H1 (cell line): ENCODE measurements at regions not wholly inside any gene's neighbourhood (a gene's known extent, or its start where the extent isn't known, plus 50 kb on each side); places are given as distances from the start of the nearest gene placed in this dataset.

ENCODE experiments used
- CTCF ChIA-PET: fragments of 300-600 bp; sonication (Branson Sonifier 250); formaldehyde crosslinking; loops from one replicate; lab custom pipeline; 2021; ENCODE audit not compliant: partially characterized antibody; lab: Charles Lee
- POLR2A ChIA-PET: fragments of 300-600 bp; sonication (Branson Sonifier 250); formaldehyde crosslinking; loops from one replicate; lab custom pipeline; 2021; ENCODE audit warnings: inconsistent platforms; ENCODE audit not compliant: partially characterized antibody; lab: Charles Lee
- DNase-seq, 2 experiments: peaks; one replicate each; pipeline versions ENCODE4 v3.0.0 to v3.0.0-alpha.2; 2010 to 2022; ENCODE audit warnings: low spot score in 2 of 2, low read depth in 1 of 2, mixed read lengths in 1 of 2
- FAIRE-seq: peaks from 2 replicates; lab custom pipeline; 2011; peaks lifted over from hg19 to GRCh38; lab: Jason Lieb, UNC
- H2AFZ ChIP-seq: 2 replicates; pipeline ENCODE4 v1.8.1; 2012; ENCODE audit warnings: low read length, inconsistent platforms
- H2AK5ac ChIP-seq: 2 replicates; pipeline ENCODE4 v1.6.1; 2013; ENCODE audit warnings: low read depth, low read length
- H2BK120ac ChIP-seq: replicated peaks from 2 replicates; pipeline ENCODE3; 2013; ENCODE audit warnings: low read depth, low read length, inconsistent platforms
- H2BK12ac ChIP-seq: 2 replicates; pipeline ENCODE4 v1.6.1; 2013; ENCODE audit warnings: low read depth, low read length
- H2BK15ac ChIP-seq: 2 replicates; pipeline ENCODE4 v1.6.1; 2013; ENCODE audit warnings: low read length
- H2BK20ac ChIP-seq: 2 replicates; pipeline ENCODE4 v1.6.1; 2013; ENCODE audit warnings: low read length
- H2BK5ac ChIP-seq: 2 replicates; pipeline ENCODE4 v1.6.1; 2013; ENCODE audit warnings: low read depth, low read length
- H3K14ac ChIP-seq: 2 replicates; pipeline ENCODE4 v1.6.1; 2013; ENCODE audit warnings: inconsistent platforms; ENCODE audit not compliant: insufficient read length
- H3K18ac ChIP-seq: 2 replicates; pipeline ENCODE4 v1.6.1; 2013; ENCODE audit warnings: low read length; ENCODE audit errors: extremely low read depth
- H3K23ac ChIP-seq: 2 replicates; pipeline ENCODE4 v1.6.1; 2013; ENCODE audit warnings: inconsistent platforms; ENCODE audit not compliant: insufficient read length
- H3K23me2 ChIP-seq: 2 replicates; pipeline ENCODE4 v1.6.1; 2013; ENCODE audit warnings: low read depth, low read length
- H3K27ac ChIP-seq: 2 replicates; pipeline ENCODE4 v1.6.1; 2011; ENCODE audit warnings: low read depth, low read length, inconsistent platforms
- H3K27me3 ChIP-seq, 4 experiments: replicated peaks in 1 of 4; 1 replicate in 1 of 4; 2 replicates in 3 of 4; pipeline versions ENCODE4 v1.6.1 to v1.8.1; 2011 to 2013; ENCODE audit warnings: low read length in 3 of 4, mild to moderate bottlenecking in 3 of 4, inconsistent platforms in 2 of 4, mixed read lengths in 2 of 4, moderate library complexity in 1 of 4; ENCODE audit not compliant: control insufficient read depth in 3 of 4, insufficient read depth in 3 of 4; ENCODE audit errors: extremely low read depth in 1 of 4
- H3K36me3 ChIP-seq, 4 experiments: 2 replicates each; pipeline versions ENCODE4 v1.6.1 to v1.8.1; 2011 to 2013; ENCODE audit warnings: mild to moderate bottlenecking in 4 of 4, low read length in 3 of 4, moderate library complexity in 2 of 4, control low read depth in 1 of 4, inconsistent platforms in 1 of 4; ENCODE audit not compliant: insufficient read depth in 4 of 4, control insufficient read depth in 2 of 4
- H3K4ac ChIP-seq: replicated peaks from 2 replicates; pipeline ENCODE3; 2013; ENCODE audit warnings: low read length, low read depth, mixed read lengths, inconsistent platforms; ENCODE audit not compliant: insufficient read length
- H3K4me1 ChIP-seq, 4 experiments: replicated peaks in 1 of 4; 1 replicate in 1 of 4; 2 replicates in 3 of 4; pipeline versions ENCODE4 v1.6.1 to v1.8.1; 2011 to 2013; ENCODE audit warnings: low read length in 3 of 4, inconsistent platforms in 2 of 4, mixed read lengths in 1 of 4; ENCODE audit not compliant: insufficient read depth in 4 of 4, control insufficient read depth in 3 of 4
- H3K4me2 ChIP-seq, 2 experiments: 2 replicates each; pipeline versions ENCODE4 v1.6.1 to v1.8.1; 2011 to 2013; ENCODE audit warnings: low read depth in 2 of 2, low read length in 2 of 2, control low read depth in 1 of 2, inconsistent platforms in 1 of 2, mild to moderate bottlenecking in 1 of 2; ENCODE audit not compliant: insufficient read depth in 1 of 2
- H3K4me3 ChIP-seq, 4 experiments: fragments of 200-600, 300-600 bp in 1 of 4; sonication (generic), shearing (Covaris generic), sonication (Bioruptor Twin) in 1 of 4; 2 replicates each; pipeline versions ENCODE4 v1.5.1 to v1.8.1; 2011 to 2016; ENCODE audit warnings: low read length in 4 of 4, low read depth in 3 of 4, control low read depth in 2 of 4, inconsistent platforms in 2 of 4, mild to moderate bottlenecking in 2 of 4, mixed read lengths in 1 of 4, moderate library complexity in 1 of 4; ENCODE audit not compliant: insufficient read depth in 2 of 4; ENCODE audit errors: extremely low read depth in 1 of 4
- H3K56ac ChIP-seq: replicated peaks from 2 replicates; pipeline ENCODE3; 2013; ENCODE audit warnings: low read depth, mild to moderate bottlenecking, mixed read lengths, low read length, inconsistent platforms; ENCODE audit not compliant: insufficient read length
- H3K79me1 ChIP-seq: 2 replicates; pipeline ENCODE4 v1.6.1; 2013; ENCODE audit warnings: low read depth, low read length, control low read depth
- H3K79me2 ChIP-seq, 2 experiments: 2 replicates each; pipeline versions ENCODE4 v1.6.1 to v1.8.1; 2012 to 2013; ENCODE audit warnings: low read length in 2 of 2, mild to moderate bottlenecking in 2 of 2, inconsistent platforms in 1 of 2; ENCODE audit not compliant: insufficient read depth in 2 of 2, control insufficient read depth in 1 of 2
- H3K9ac ChIP-seq, 4 experiments: replicated peaks in 1 of 4; 1 replicate in 1 of 4; 2 replicates in 3 of 4; pipeline versions ENCODE4 v1.6.1 to v1.8.1; 2011 to 2013; ENCODE audit warnings: low read depth in 3 of 4, low read length in 3 of 4, control low read depth in 2 of 4, mild to moderate bottlenecking in 2 of 4, moderate library complexity in 2 of 4, inconsistent platforms in 1 of 4; ENCODE audit errors: extremely low read depth in 1 of 4
- H3K9me3 ChIP-seq, 2 experiments: 2 replicates each; pipeline versions ENCODE4 v1.6.1 to v1.8.1; 2012 to 2013; ENCODE audit warnings: mild to moderate bottlenecking in 2 of 2, moderate library complexity in 2 of 2, control low read depth in 1 of 2, inconsistent platforms in 1 of 2, low read depth in 1 of 2, low read length in 1 of 2, mixed read lengths in 1 of 2; ENCODE audit not compliant: insufficient read depth in 2 of 2
- H4K20me1 ChIP-seq, 2 experiments: replicated peaks in 1 of 2; 2 replicates each; pipeline versions ENCODE3 to v1.8.1; 2011 to 2013; ENCODE audit warnings: inconsistent platforms in 2 of 2, low read length in 2 of 2, mild to moderate bottlenecking in 1 of 2; ENCODE audit not compliant: insufficient read depth in 2 of 2, control insufficient read depth in 1 of 2
- H4K5ac ChIP-seq: 2 replicates; pipeline ENCODE4 v1.6.1; 2013; ENCODE audit warnings: low read length, low read depth, mixed read lengths, inconsistent platforms; ENCODE audit not compliant: insufficient read length
- H4K8ac ChIP-seq: 2 replicates; pipeline ENCODE4 v1.8.0; 2013; ENCODE audit warnings: mild to moderate bottlenecking, moderate library complexity, low read length, inconsistent platforms; ENCODE audit not compliant: insufficient read depth; ENCODE audit errors: extremely low read depth
- H4K91ac ChIP-seq: replicated peaks from 2 replicates; pipeline ENCODE3; 2013; ENCODE audit warnings: low read length, mixed read lengths, inconsistent platforms; ENCODE audit not compliant: insufficient read length
- BACH1 ChIP-seq: IDR thresholded peaks from 2 replicates; pipeline ENCODE4 v1.6.1; 2012; ENCODE audit warnings: low read length, improper control_type of control experiment
- CEBPB ChIP-seq: IDR thresholded peaks from 2 replicates; pipeline ENCODE4 v1.6.1; 2012; ENCODE audit warnings: low read depth, low read length
- CHD2 ChIP-seq: IDR thresholded peaks from 2 replicates; pipeline ENCODE4 v1.6.1; 2012; ENCODE audit warnings: low read length, improper control_type of control experiment
- EZH2 ChIP-seq: fragments of 200-600 bp; sonication (generic); IDR thresholded peaks from 2 replicates; pipeline ENCODE4 v1.7.1; 2012; ENCODE audit warnings: low read depth, mild to moderate bottlenecking, moderate library complexity, low read length, inconsistent platforms; ENCODE audit not compliant: severe bottlenecking
- FOSL1 ChIP-seq: IDR thresholded peaks from 2 replicates; pipeline ENCODE4 v1.6.1; 2011; ENCODE audit warnings: mild to moderate bottlenecking, low read depth, low read length, moderate library complexity; ENCODE audit not compliant: insufficient read depth
- JUND ChIP-seq: IDR thresholded peaks from 2 replicates; pipeline ENCODE4 v1.6.1; 2011; ENCODE audit warnings: mild to moderate bottlenecking, improper control_type of control experiment, low read length
- MAFK ChIP-seq: IDR thresholded peaks from 2 replicates; pipeline ENCODE4 v1.6.1; 2012; ENCODE audit warnings: low read depth, mild to moderate bottlenecking, improper control_type of control experiment, low read length
- POU5F1 ChIP-seq: IDR thresholded peaks from 2 replicates; pipeline ENCODE4 v1.6.1; 2011; ENCODE audit warnings: low read depth, mild to moderate bottlenecking, low read length, moderate library complexity
- RXRA ChIP-seq: IDR thresholded peaks from 2 replicates; pipeline ENCODE4 v1.6.1; 2011; ENCODE audit warnings: low read depth, mild to moderate bottlenecking, low read length, moderate library complexity; ENCODE audit not compliant: insufficient read depth
- SAP30 ChIP-seq: fragments of 300-600 bp; sonication (generic); IDR thresholded peaks from 2 replicates; pipeline ENCODE4 v1.7.1; 2012; ENCODE audit warnings: low read length, moderate library complexity, mild to moderate bottlenecking, inconsistent platforms; ENCODE audit not compliant: insufficient read depth, insufficient replicate concordance
- SP2 ChIP-seq: IDR thresholded peaks from 2 replicates; pipeline ENCODE4 v1.6.1; 2012; ENCODE audit warnings: mild to moderate bottlenecking, low read length, inconsistent platforms
- SP4 ChIP-seq: IDR thresholded peaks from 2 replicates; pipeline ENCODE4 v1.6.1; 2012; ENCODE audit warnings: low read length, inconsistent platforms
- YY1 ChIP-seq: IDR thresholded peaks from 2 replicates; pipeline ENCODE4 v1.6.1; 2011; ENCODE audit warnings: low read depth, mild to moderate bottlenecking, low read length
- WGBS, 2 experiments: shearing (Covaris generic) in 1 of 2; methylation state at CpG; one replicate each; pipeline versions ENCODE4 v1.1.6 to v1.1.7; 2013 to 2015; ENCODE audit warnings: low lambda C conversion rate in 2 of 2, mixed read lengths in 2 of 2, inconsistent platforms in 1 of 2, low coverage in 1 of 2, missing lambda C conversion rate in 1 of 2; ENCODE audit not compliant: insufficient replicate concordance in 2 of 2, insufficient coverage in 1 of 2, insufficient read length in 1 of 2; ENCODE audit errors: extremely low coverage in 1 of 2, missing lambda C conversion rate in 1 of 2; 5-methylcytosine and 5-hydroxymethylcytosine counted together

- Histone ChIP-seq H3K79me1 (no peaks in the 10 kb centered on the region), H2BK15ac (no peak overlapping the region), H3K23me2 (no peaks in the 10 kb centered on the region), H3K4me1 (peaks cover 0 to 2% (median under 1%) of the 10 kb centered on the region in 4 experiments; a peak in 2 of 7 replicates), H4K5ac (no peak overlapping the region), H2AFZ (no peak overlapping the region), H3K9me3 (no peaks in the 10 kb centered on the region; a peak in 1 of 4 replicates), H3K27ac (no peak overlapping the region), H3K9ac (no peak overlapping the region), H4K91ac (no peak overlapping the region), H3K27me3 (no peaks in the 10 kb centered on the region), H3K79me2 (no peaks in the 10 kb centered on the region), H2BK5ac (no peak overlapping the region), H3K56ac (no peak overlapping the region), H3K23ac (no peak overlapping the region), H2BK120ac (no peak overlapping the region), H2AK5ac (no peak overlapping the region), H3K4me2 (no peak overlapping the region), H4K20me1 (no peaks in the 10 kb centered on the region), H3K4ac (no peak overlapping the region), H3K18ac (no peak overlapping the region), H2BK20ac (no peak overlapping the region), H3K14ac (no peak overlapping the region), H4K8ac (no peak overlapping the region), H2BK12ac (no peak overlapping the region), H3K36me3 (no peaks in the 10 kb centered on the region), H3K4me3 (no peak overlapping the region)
- DNase-seq = no peak
- ChIA-PET POLR2A (no interaction called here), CTCF (interaction anchor here (1.4 to 1.7 kb wide), 2 partner anchors 9 to 35 kb away, joined by 3 read pairs; no protein-coding TSS in a partner anchor)
- TF ChIP-seq SP2 = no peak
- TF ChIP-seq RXRA = no peak
- no peak for TF ChIP-seq MAFK
- no peak for TF ChIP-seq POU5F1
- no peak for TF ChIP-seq SP4
- TF ChIP-seq JUND = no peak
- TF ChIP-seq YY1 = no peak
- TF ChIP-seq SAP30 = no peak
- no peak for TF ChIP-seq CHD2
- TF ChIP-seq BACH1 = no peak
- no peak for TF ChIP-seq EZH2
- TF ChIP-seq FOSL1 = no peak
- TF ChIP-seq CEBPB = no peak
- FAIRE-seq = no peak
- 87% methylated on average over 4 of the region's 4 CpGs; no CpG with 5 or more reads in 1 of the 2 experiments for WGBS, 2 experiments
These were observed 194.0 kb upstream of the CADM1 start for GRCh38 chr11:115698243-115698642.
